T-helper 2 cell treated with Interferon-gamma antibody and Interleukin-4, amounts not matched to agents 100 ng/mL and 5 ng/mL, for 36 hours (primary cell): ENCODE measurements at regions not wholly inside any gene's neighbourhood (a gene's known extent, or its start where the extent isn't known, plus 50 kb on each side); places are given as distances from the start of the nearest gene placed in this dataset.

Source experiments
- intact Hi-C: fragments of 100-400 bp; cut with micrococcal nuclease; formaldehyde crosslinking; loops from one replicate; pipeline ENCODE4 v1.15.1; 2023

DNA sequence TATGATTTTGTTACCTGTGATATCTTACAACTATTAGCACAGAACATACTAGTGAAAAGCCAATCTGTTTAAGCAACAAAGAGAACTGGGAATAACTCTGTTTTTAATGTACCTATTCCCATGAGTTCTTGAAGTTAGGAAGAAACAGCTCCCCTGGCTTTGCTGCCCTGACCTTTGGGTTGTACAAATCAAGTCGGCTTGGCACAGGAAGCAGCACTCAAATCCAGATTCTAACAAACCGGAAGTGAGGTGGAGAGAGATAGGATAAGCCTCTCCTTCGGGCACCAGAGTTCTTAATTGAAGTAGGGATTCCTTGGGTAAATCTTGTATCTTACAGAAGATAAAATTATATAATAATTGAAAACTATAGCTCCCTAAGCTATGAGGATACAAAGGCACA lies 144.8 kb upstream of the CPEB2 start:
- intact Hi-C loops: loop anchor here (5.0 kb wide), 1 partner anchor 145 kb away; the partner anchor contains the start of gene CPEB2

DNA sequence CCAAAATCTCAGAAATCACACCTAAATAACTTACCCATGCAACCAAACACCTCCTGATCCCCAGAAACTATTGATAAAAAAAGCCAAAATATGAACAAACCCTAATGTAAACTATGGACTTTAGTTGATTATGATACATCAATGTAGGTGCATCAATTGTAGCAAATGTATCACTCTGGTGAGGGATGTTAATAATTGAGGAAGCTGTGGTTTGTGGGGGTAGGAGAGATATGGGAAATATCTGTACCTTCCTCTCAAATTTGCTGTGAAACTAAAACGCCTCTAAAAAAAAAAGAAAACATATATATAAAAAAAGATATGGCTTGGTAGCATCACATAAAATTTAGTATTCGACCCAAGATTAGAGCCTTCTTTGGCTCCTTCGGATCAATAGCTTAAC lies 144.3 kb upstream of the CPEB2 start:
- intact Hi-C loops: loop anchor here (5.0 kb wide), 1 partner anchor 144 kb away; the partner anchor contains the start of gene CPEB2

DNA sequence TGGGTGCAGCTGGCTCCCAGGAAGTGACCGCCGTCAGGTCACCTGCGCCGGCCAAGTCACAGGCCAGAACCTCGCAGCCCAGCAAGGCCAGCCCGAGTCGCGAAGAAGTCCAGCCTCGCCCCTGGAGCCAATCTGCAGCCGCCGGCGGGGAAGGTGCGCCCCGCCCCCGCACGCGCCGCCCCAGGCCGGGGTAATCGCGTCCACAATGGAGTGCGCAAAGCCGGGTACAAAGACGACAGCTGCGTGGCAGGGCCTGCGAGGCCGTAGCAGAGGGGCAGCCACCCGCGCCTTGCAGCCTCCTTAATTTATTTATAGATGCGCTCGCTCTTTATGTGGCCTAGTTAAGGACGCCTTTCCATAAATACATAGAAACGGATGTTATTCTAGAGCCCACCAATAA lies 139.4 kb upstream of the CPEB2 start:
- intact Hi-C loops: no loop called here

DNA sequence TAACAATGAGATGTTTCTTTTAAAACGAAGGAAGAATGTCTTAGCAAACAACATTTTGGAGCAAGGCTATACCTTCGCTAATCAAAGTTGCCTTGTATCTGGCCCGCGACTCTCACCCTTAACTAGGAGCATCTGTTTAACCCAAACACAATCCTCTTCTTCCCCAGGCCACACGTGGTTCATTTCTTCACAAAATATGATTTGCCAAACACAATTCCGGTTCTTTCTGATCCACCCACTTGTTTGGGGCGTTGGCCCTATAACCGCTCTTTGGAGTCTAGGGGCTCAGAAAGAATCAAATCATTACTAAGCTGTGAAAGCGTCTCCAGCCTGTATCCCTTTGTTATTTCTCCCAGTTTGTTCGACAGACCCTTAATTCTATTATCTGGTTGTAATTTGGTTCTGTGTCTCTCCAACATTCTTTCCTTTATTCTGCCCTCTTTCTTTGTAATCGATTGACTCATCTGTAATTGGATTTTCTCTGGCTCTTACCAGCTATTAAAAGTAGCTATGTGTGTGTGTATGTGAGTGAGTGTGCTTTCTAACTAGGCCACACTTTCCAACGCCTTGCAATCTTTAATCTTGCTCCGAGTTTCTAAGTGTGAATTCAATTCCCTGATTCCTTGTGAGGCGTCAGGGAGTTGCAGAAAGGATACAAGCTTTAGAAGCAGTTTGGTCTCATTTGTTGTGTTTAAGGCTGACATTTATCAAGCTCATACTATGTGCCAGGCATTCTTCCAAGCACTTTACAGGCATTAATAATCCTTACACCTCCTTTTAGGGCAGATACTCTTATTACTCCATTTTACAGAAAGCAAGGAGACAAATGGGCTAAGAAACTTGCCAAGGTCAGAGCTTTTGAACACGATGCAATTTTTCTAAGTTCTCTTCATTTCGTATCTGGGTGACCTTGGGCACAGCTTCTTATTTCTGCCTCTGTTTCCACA lies 138.6 kb upstream of the CPEB2 start:
- intact Hi-C loops: no loop called here

DNA sequence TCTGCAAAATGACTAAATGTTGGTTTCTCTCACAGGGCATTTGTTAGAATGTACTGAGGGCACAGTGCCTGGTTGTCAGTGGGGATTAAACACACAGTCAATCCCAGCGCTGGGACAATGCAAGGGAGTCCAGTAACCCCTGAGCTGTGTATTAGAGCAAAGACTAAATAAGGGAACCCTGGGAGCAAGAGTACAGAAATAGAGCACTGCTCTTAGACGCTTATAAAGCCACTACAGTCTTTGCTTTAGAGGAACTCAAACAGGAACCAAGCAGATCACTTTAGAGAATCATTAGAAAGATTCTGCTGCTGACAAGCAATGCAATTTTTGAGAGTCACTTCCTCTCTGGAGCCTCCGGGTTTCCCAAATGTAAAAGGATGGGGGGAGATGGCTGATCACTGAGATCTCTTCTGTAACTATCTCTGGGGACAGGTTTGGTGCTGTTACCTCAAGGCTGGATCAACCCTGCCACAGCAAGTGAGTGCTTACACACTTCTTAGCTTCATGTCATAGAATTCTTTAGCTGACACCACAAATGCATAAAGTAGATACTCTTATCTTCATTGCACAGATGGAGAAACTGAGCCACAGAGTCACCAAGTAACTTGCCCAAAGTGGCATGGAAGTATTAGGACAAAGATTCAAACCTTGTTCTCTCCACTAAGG lies 137.8 kb upstream of the CPEB2 start:
- intact Hi-C loops: no loop called here

DNA sequence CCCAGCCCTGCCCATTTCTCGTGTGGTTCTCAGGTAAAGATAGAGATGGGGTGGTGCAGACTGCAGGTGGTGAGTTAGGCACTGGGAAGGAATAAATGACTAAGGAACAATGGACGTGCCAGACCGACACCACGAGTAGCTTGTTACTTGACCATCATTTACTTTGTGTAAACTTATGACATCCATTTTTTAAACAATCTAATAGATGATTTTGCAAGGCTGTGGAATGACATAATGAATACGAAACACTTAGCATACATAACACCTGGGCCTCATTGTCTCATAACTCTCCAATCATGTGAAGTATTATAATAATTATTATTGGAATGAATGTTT lies 137.3 kb upstream of the CPEB2 start:
- intact Hi-C loops: no loop called here

DNA sequence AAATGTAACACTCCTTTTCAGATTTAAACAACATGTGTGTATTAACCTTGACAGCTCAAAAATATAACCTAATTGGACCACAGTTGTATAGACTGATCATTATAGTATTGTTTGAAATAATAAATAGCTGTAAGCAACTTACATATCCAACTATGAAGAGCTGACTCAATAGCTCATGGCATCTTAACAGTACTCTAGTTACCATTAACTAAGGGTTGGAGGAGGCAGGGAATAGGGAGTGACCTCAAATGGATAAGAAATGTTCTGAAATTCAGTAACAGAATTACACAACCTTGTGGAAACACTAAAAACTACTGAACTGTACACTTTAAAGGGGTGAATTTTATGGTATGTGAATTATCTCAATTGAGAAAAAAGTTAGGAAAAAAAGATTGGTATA lies 136.5 kb upstream of the CPEB2 start:
- intact Hi-C loops: no loop called here

DNA sequence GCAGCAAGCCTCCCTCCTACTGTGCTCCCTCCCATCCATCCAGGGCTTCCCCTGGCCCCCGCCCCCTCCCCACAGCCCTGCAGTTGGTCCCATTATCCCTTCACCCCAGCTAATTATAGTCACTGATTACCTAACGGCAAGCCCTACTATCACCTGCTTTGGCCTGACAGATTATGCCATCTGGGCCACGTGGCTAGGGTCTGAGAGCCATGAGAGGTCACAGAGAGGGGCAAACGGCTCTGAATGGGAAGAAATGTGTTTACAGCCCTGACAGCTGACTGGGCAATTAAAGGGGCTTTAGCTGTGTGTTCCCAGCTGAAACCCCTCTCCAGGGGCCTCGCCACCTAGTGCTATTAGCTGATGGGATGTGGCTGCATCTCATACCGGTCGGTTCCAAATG lies 134.4 kb upstream of the CPEB2 start:
- intact Hi-C loops: no loop called here

DNA sequence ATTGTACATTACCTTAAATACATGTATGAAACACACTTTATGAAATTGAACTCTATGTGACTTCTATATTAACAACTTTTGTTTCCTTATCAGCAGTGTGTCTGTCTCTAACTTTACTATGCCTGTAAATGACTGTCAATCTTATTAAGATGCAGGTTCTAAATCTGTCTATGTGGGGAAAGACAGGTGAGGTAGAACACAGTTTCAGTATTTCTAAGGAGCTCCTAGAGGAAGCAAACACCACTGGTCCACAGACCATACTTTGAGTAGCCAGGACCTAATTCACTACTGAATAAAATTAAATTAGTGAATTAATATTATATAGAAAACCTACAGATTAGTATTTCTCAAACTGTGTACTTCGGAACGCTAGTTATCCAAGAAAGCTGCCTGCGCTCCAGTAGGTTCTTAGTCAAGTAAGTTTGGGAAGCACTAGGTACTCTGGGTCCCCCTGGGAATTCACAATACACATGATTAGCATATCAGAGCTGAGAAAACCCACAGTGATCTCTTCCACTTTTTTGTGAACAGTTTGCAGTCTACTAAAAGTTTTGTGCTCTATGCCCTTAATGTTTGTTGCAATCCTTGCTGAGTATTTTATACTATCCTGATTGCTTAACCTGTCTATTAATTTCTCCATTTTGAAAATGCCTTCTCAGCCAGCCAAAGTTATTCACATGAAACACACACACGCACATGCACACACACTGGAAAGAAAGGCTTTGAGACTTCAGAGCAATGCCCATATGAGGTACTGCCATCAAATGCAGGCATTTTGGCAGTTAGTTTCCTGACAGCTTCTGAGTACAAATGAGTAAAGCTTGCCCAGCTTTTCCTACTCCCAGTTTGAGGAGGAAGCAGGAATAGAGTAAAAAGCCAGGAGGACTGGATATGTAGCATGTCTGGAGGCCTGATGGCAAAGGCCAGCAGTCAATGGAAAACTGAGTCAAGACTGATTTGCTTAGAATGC lies 133.6 kb upstream of the CPEB2 start:
- intact Hi-C loops: no loop called here

DNA sequence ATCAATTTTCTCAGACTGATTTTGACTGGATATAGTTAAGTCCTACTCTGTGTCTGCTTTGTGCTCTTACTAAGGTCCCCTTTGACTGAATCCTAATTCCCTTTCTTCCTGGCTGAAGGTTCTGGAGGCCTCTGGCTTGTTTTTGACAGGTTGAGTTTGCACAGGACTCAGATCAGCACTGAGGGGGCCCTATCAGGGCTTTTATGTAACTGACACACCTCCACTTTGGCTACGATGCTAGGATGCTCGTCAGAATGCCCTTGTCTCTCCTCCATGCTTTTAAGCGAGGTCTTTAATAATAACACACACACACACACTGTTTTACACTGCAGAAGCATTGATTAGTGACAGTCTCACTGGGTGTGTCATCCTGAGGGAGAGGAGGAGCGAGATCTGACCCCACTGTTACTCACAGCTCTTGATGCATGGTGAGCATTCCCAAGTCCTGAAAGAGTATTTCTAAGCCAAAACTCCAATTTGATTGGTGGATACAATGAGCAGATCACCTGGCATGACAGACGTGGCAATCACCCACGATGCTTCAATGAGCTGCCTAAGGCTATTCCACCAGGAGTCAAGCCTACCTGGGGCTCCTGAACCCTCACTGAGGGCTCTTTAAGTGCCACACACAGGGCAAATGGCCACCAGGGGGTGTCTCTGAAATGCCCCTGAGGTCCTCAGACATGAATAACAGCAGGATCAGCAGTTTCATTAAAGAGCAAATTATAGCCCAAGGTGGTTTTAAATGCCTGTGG lies 130.4 kb upstream of the CPEB2 start:
- intact Hi-C loops: loop anchor here (5.0 kb wide), 1 partner anchor 130 kb away; the partner anchor contains the start of gene CPEB2

DNA sequence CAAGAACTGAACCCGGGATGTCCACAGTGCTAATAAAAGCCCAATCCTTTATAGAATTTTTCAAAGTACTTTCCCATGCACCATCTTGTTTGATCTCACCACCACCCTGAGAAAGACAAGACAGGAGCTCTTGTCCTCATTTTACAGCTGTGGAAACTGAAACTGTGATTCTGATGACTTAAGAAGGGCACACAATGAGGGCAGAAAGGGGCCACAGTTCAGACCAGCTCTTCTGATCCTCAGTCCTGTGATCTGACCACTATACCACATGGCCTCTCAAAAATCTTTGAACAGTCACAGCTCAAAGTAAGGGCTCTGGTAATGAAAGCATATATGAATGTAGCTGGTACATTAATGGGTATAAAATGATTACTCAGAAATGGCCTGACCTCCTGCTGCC lies 127.3 kb upstream of the CPEB2 start:
- intact Hi-C loops: loop anchor here (5.0 kb wide), 1 partner anchor 127 kb away; the partner anchor contains the start of gene CPEB2

DNA sequence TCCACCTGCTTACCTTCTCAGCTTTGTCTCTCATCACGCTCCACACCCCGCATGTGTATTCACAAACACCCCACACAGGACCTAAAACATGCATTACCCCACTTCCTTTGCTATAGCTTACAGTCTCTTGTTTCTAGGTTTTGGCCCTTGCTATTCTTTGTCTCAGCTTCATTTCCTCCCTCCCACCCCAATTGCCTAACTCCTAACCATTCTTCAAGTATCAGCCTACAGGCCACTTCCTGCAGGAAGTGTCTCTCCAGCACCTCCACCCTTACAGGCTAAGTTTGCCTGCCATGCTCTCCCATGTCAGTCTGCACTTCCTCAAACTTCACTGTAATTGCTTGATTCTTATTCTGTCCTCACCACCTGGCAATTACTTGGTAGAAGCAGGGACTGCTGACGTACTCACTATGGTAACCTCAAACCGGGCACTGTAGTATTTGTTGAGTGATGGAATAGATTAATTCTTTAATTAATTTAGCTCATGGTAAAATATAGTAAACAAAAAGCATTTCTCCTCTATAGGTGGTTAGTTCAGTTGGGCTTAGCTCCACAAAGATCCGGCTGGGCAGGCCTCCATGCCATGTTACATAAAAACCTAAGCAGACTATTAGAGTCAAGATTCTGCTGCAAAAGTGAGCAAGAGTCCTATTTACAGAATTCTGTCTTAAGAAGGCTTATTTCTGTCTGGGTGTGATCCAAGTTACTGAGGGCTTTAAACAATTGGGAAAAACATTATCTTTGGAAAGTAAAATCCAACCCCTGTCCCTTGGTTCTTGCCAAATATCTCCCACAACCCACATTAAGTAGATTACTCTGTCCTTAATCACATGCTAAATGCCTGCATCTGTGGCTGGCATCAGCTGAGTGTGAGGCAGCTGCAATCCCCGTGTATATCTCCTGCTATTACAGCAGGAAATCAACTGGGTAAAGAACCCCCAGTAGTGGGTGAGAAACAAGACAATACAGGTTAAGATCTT lies 124.7 kb upstream of the CPEB2 start:
- intact Hi-C loops: no loop called here

DNA sequence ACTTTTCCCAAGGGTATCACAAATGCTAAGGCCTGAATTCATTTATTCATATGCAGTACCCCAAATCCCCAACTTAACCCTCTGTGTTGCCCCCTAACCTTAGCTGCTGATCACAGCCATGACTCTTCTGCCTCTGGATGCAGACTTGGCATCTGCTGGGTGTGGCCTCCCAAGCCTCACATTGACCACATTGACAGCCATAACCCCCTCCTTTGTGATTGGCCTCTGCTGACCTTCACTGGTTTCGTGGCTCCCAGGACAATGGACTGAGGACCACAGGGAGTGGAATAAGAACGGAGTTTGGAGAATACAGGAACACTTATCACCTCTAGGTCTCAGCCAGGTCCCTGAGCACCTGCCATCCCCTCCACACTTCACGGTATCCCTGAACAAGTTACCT lies 123.6 kb upstream of the CPEB2 start:
- intact Hi-C loops: no loop called here

DNA sequence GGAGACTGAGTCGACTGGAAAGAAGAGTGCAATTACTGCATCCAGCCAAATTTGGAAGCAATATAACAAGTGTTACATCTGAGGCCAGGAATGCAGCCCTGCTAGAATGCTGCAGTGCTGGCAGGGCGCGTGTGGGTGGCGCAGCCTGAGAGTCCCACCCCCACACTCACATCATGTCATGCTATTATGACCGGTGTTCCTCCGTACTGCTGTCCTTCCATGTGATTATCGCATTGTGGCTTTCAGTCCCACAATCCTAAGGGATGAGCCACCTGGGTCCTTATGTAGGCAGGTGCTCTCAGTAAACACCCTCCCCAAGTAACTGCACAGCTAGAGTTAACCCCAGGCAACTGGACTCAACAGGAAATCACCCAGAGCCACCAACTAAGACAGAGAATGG lies 122.6 kb upstream of the CPEB2 start:
- intact Hi-C loops: no loop called here

DNA sequence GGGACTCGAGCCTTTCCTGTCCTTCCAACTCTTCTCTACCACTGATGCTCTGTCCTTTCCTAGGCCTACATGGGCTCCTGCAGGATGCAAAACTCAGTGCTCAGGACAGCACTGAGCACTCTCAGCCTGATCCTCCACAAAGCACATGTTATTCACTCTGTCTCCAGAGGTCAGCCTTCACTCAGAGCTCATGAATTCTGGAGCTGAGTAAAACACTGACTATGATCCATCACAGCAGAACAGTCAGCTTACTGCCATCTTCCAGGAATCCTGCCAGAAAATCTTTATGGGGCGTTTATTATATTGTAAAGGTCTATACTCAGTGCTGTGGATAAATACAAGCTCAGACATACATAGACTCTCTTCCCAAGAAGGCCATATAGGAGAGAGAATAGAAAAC lies 121.5 kb upstream of the CPEB2 start:
- intact Hi-C loops: no loop called here

DNA sequence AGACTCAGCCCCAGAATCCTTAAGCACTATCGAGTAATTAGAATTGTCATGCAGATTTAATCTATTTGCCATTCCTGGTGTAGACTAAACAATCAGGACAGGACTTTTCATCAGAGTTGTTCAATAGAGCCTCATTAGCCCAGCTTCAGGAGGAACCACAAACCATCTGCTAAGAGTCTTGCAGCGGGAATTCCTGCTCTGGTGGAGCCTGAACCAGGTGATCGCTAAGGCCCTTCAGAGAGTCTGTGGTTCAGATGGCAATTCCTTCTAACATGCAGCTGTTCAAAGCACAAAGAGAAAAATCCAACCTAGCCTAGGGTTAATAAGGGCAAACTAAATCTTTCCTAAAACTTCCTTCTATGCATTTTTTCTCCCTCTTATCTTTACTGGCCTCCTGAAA lies 119.1 kb upstream of the CPEB2 start:
- intact Hi-C loops: no loop called here

DNA sequence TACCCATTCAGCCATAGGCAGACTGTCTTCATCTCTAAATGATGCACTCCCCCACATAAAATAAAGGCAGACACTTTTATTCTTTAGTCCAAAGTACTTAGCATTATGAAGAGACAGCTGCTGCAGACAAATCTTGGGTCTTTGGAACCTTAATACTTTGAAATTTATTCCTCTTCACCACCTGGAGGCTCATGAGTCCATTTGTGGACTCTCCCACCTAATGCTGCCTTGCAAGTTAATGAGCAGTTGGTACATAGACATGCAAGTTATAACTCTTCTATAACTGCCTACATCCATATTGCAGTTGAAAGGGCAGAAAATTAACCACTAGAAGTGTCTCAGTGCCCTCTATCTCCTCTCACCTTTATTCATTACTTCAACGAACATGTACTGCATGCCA lies 118.6 kb upstream of the CPEB2 start:
- intact Hi-C loops: no loop called here

DNA sequence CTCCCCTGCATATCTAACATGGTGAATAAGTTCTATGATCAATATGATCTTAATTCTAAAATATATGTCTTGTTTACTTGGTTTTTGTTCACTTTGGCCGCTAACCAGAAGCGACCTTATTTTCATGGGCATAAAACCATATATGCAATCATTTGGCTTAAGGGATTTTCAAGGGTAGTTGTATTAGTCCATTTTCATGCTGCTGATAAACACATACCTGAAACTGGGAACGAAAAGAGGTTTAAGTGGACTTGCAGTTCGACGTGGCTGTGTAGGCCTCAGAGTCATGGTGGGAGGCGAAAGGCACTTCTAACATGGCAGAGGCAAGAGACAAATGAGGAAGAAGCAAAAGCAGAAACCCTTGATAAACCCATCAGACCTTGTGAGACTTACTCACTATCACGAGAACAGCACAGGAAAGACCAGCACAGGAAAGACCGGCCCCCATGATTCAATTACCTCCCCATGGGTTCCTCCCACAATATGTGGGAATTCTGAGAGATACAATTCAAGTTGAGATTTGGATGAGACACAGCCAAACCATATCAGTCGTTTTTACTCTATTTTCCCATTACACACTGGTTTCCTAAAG lies 114.3 kb upstream of the CPEB2 start:
- intact Hi-C loops: no loop called here
